ENCODE measurements at regions not wholly inside any gene's neighbourhood (a gene's known extent, or its start where the extent isn't known, plus 50 kb on each side); places are given as distances from the start of the nearest gene placed in this dataset.

DNA sequence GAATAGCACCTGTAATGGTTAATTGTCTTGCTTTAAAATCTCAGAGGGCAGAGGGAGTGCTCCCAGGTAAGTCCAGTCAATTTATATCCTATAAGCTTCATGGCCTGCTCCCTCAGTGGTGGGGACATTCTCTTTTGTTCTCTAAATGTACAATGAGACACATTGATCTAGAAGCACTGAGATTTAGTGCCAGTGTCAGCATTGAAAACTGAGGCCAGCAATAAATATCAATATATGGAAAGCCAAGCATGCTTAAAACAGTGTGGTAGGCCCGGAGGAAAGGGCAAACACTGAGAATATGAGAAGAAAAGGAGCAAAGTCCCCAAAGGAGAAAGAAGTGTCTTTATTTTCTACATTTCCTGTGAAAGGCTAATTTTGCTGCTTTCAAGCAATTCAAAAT is 68.4 kb upstream of the CCN2 start:
- TF ChIP-seq, protein P1, sequence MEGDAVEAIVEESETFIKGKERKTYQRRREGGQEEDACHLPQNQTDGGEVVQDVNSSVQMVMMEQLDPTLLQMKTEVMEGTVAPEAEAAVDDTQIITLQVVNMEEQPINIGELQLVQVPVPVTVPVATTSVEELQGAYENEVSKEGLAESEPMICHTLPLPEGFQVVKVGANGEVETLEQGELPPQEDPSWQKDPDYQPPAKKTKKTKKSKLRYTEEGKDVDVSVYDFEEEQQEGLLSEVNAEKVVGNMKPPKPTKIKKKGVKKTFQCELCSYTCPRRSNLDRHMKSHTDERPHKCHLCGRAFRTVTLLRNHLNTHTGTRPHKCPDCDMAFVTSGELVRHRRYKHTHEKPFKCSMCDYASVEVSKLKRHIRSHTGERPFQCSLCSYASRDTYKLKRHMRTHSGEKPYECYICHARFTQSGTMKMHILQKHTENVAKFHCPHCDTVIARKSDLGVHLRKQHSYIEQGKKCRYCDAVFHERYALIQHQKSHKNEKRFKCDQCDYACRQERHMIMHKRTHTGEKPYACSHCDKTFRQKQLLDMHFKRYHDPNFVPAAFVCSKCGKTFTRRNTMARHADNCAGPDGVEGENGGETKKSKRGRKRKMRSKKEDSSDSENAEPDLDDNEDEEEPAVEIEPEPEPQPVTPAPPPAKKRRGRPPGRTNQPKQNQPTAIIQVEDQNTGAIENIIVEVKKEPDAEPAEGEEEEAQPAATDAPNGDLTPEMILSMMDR (IDR thresholded peaks at IDR 0.05): no peak
- no peak for DNase-seq (ENCODE audit: low spot score)
- Mint-ChIP-seq H3K27me3 (ENCODE audit: low read depth) (no peaks in the 10 kb centered on the region), H3K4me3 (ENCODE audit: unreplicated experiment) (no peak overlapping the region), H3K9me3 (ENCODE audit: low read depth) (no peaks in the 10 kb centered on the region), H3K27ac (ENCODE audit: unreplicated experiment) (peak overlapping the region; percentile 47), H3K36me3 (ENCODE audit: low read depth) (no peaks in the 10 kb centered on the region), H3K4me1 (ENCODE audit: low read depth) (peaks cover 31% of the 10 kb centered on the region)

DNA sequence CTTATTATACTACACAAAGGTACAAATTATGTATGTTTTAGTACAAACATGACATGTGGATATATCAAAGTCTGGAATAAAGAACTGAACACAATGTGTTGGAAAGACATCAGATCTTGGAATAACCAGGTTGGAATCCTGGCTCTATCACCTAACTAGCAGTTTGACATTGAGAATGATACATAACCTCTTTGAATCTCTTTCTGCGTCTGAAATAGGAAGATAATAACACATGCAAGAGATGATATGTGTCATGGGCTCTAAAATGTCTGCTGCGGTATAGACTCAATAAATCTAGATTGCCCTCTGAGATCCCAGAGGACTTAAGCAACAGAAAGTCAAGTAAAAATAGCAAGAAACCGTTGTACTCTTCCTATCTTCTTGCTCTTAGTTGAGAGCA is 66.8 kb upstream of the CCN2 start:
- Mint-ChIP-seq H3K27ac (ENCODE audit: unreplicated experiment) (no peak overlapping the region), H3K27me3 (ENCODE audit: low read depth) (no peaks in the 10 kb centered on the region), H3K4me3 (ENCODE audit: unreplicated experiment) (no peak overlapping the region), H3K4me1 (ENCODE audit: low read depth) (peaks cover 31% of the 10 kb centered on the region), H3K9me3 (ENCODE audit: low read depth) (no peaks in the 10 kb centered on the region), H3K36me3 (ENCODE audit: low read depth) (no peaks in the 10 kb centered on the region)
- no peak for DNase-seq (ENCODE audit: low spot score)
- TF ChIP-seq, protein P1 (IDR thresholded peaks at IDR 0.05): no peak

DNA sequence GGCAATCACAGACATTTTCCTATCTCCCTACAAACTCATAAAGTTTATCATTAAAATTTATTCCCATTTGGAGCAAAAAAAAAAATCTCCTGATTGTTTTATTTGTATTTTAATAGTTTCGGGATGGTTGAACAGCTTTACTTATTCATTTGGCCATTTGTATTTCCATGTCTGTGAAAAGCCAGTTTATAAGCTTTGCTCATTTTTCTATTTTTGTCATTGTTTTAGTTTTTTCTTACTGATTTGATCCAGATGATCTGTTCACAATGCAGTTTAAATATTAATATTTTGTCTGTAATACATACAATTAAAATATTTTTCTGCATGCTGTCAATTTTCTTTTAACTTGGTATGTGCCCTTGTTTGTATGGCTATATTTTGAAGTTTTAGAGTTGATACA is 65.2 kb upstream of the CCN2 start:
- no peaks in the 10 kb centered on the region for H3K9me3 Mint-ChIP-seq (ENCODE audit: low read depth)
- H3K4me3 Mint-ChIP-seq (ENCODE audit: unreplicated experiment): no peak overlapping the region
- TF ChIP-seq, protein P1 (IDR thresholded peaks at IDR 0.05): no peak
- H3K27me3 Mint-ChIP-seq (ENCODE audit: low read depth): no peaks in the 10 kb centered on the region
- H3K27ac Mint-ChIP-seq (ENCODE audit: unreplicated experiment): no peak overlapping the region
- H3K4me1 Mint-ChIP-seq (ENCODE audit: low read depth): peaks cover 18% of the 10 kb centered on the region
- H3K36me3 Mint-ChIP-seq (ENCODE audit: low read depth): no peaks in the 10 kb centered on the region
- DNase-seq (ENCODE audit: low spot score): no peak

DNA sequence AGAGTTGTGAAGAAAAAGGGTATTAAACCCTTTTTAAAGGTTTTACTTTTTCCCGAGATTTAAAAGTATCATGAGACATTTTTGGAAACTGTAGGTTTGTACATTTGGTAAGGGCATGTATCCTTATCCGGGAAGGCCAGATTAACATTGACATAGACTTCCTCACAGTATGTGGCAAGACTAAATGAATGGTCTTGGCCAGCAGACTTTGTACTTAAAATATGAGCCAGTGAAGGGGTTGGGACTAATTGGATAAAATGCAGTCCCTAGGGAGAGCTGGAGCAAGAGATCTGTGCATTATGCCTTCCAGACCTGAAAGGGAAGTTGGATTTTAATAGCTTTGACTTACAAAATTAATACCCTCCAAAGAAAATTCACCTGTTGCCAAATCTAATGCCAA is 60.4 kb upstream of the CCN2 start:
- Mint-ChIP-seq H3K27ac (ENCODE audit: unreplicated experiment) (no peak overlapping the region), H3K4me1 (ENCODE audit: low read depth) (peaks cover 13% of the 10 kb centered on the region), H3K36me3 (ENCODE audit: low read depth) (no peaks in the 10 kb centered on the region), H3K9me3 (ENCODE audit: low read depth) (no peaks in the 10 kb centered on the region), H3K27me3 (ENCODE audit: low read depth) (no peaks in the 10 kb centered on the region), H3K4me3 (ENCODE audit: unreplicated experiment) (no peak overlapping the region)
- TF ChIP-seq, protein P1 (IDR thresholded peaks at IDR 0.05): no peak
- DNase-seq (ENCODE audit: low spot score): no peak

DNA sequence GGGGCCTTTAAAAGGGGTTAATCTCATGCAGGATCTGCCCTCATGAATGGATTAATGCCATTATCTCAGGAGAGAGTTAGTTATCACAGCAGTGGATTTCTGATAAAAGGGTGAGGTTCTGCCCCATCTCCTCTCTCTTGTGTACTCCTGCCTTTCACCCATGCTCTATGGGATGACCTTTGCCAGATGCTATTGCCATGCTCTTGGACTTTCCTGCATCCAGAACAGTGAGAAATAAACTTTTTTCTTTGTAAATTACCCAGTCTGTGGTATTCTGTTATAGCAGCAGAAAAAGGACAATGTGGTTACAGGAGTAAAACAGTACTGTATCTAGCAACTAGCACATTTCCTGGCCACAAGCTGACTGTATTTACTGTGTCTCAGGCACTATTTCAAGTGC is 58.0 kb upstream of the CCN2 start:
- no peak for DNase-seq (ENCODE audit: low spot score)
- TF ChIP-seq, protein P1 (IDR thresholded peaks at IDR 0.05): no peak
- H3K27me3 Mint-ChIP-seq (ENCODE audit: low read depth): no peaks in the 10 kb centered on the region
- no peak overlapping the region for H3K27ac Mint-ChIP-seq (ENCODE audit: unreplicated experiment)
- H3K9me3 Mint-ChIP-seq (ENCODE audit: low read depth): peaks cover 4% of the 10 kb centered on the region
- peaks cover 22% of the 10 kb centered on the region for H3K4me1 Mint-ChIP-seq (ENCODE audit: low read depth)
- no peaks in the 10 kb centered on the region for H3K36me3 Mint-ChIP-seq (ENCODE audit: low read depth)
- no peak overlapping the region for H3K4me3 Mint-ChIP-seq (ENCODE audit: unreplicated experiment)
